WTC11 (cell line): ENCODE measurements at regions not wholly inside any gene's neighbourhood (a gene's known extent, or its start where the extent isn't known, plus 50 kb on each side); places are given as distances from the start of the nearest gene placed in this dataset.

Source experiments
- ATF1 ChIP-seq: sonication (generic); formaldehyde crosslinking; IDR thresholded peaks from 2 replicates; pipeline ENCODE4 v1.8.1; 2023; ENCODE audit warnings: mild to moderate bottlenecking, moderate library complexity, missing genetic modification reagents
- E2F4 ChIP-seq: sonication (generic); formaldehyde crosslinking; IDR thresholded peaks from 2 replicates; pipeline ENCODE4 v1.8.1; 2022; ENCODE audit warnings: low read depth, mild to moderate bottlenecking, moderate library complexity, missing genetic modification reagents, borderline replicate concordance
- NFATC4 ChIP-seq: fragments of 250-450 bp; sonication (Bioruptor Pico); IDR thresholded peaks from 2 replicates; pipeline ENCODE4 v1.9.0; 2021; ENCODE audit warnings: mild to moderate bottlenecking
- SMAD3 ChIP-seq: sonication (generic); formaldehyde crosslinking; IDR thresholded peaks from 2 replicates; pipeline ENCODE4 v1.8.0; 2022; ENCODE audit warnings: missing genetic modification reagents, mild to moderate bottlenecking, borderline replicate concordance
- SP1 ChIP-seq: sonication (generic); formaldehyde crosslinking; conservative IDR thresholded peaks from 2 replicates; pipeline ENCODE4 v1.8.1; 2022; ENCODE audit warnings: missing genetic modification reagents
- TP53 ChIP-seq: sonication (generic); formaldehyde crosslinking; IDR thresholded peaks from 2 replicates; pipeline ENCODE4 v1.8.1; 2023; ENCODE audit warnings: mild to moderate bottlenecking, missing genetic modification reagents

GRCh38 chr9:31144614-31145013 lies 1239.8 kb upstream of the ACO1 start:
- TF ChIP-seq E2F4 (CRISPR knock-in tag) (no peak), SP1 (no peak), SMAD3 (CRISPR knock-in tag) (no peak), NFATC4 (CRISPR knock-in tag) (no peak), TP53 (CRISPR knock-in tag) (no peak), ATF1 (CRISPR knock-in tag) (no peak)
